OCI-LY7 (cell line): ENCODE measurements at regions not wholly inside any gene's neighbourhood (a gene's known extent, or its start where the extent isn't known, plus 50 kb on each side); places are given as distances from the start of the nearest gene placed in this dataset.
"Not testable (repeated sequence)": the region's sequence is repeated elsewhere in the genome, so short reads cannot be mapped to it uniquely, and the experiment has no call there.

ENCODE experiments used
- BruUV-seq: library from RNA; stranded (reverse); fragments of 400-500 nt; replicated peaks from 2 replicates; lab custom pipeline; 2021; lab: Mats Ljungman, UMichigan
- CTCF ChIA-PET: fragments of 300-600 bp; sonication (Branson Sonifier 250); formaldehyde crosslinking; loops from one replicate; lab custom pipeline; 2022; ENCODE audit warnings: antibody characterized with exemption; ENCODE audit not compliant: unreplicated experiment; lab: Charles Lee
- POLR2A ChIA-PET: fragments of 300-600 bp; sonication (Branson Sonifier 250); formaldehyde crosslinking; loops from one replicate; lab custom pipeline; 2022; ENCODE audit warnings: antibody characterized with exemption; lab: Charles Lee
- DNase-seq: peaks from one replicate; pipeline ENCODE4 v3.0.0-alpha.2; 2015; ENCODE audit warnings: low spot score
- H2AFZ ChIP-seq: fragments of 200-600 bp; sonication (generic), shearing (Covaris generic); 2 replicates; pipeline ENCODE4 v1.6.1; 2014; ENCODE audit warnings: mild to moderate bottlenecking, antibody characterized with exemption, low read length, moderate library complexity
- H3K27ac ChIP-seq: fragments of 200-600 bp; sonication (generic); 2 replicates; pipeline ENCODE4 v1.5.1; 2014; ENCODE audit warnings: mixed run types, low read depth, mild to moderate bottlenecking, moderate library complexity, low read length, inconsistent platforms; ENCODE audit not compliant: poor library complexity, severe bottlenecking
- H3K36me3 ChIP-seq: fragments of 200-600 bp; sonication (generic); 2 replicates; pipeline ENCODE4 v1.6.1; 2014; ENCODE audit warnings: mild to moderate bottlenecking, antibody characterized with exemption, low read length, moderate library complexity, mixed read lengths; ENCODE audit not compliant: insufficient read depth
- H3K4me1 ChIP-seq: fragments of 200-600 bp; sonication (generic); 2 replicates; pipeline ENCODE4 v1.5.1; 2014; ENCODE audit warnings: mild to moderate bottlenecking, low read length; ENCODE audit not compliant: insufficient read depth, poor library complexity, severe bottlenecking
- H3K4me2 ChIP-seq: fragments of 200-600 bp; sonication (generic); 2 replicates; pipeline ENCODE4 v1.6.1; 2014; ENCODE audit warnings: mild to moderate bottlenecking, low read length
- H3K4me3 ChIP-seq: fragments of 200-600 bp; sonication (generic); 2 replicates; pipeline ENCODE4 v1.5.1; 2014; ENCODE audit warnings: mild to moderate bottlenecking, low read depth, low read length; ENCODE audit not compliant: poor library complexity, severe bottlenecking
- H3K79me2 ChIP-seq: fragments of 200-600 bp; sonication (generic); 2 replicates; pipeline ENCODE4 v1.6.1; 2016; ENCODE audit warnings: low read depth, mild to moderate bottlenecking, low read length, moderate library complexity, mixed read lengths; ENCODE audit not compliant: insufficient read depth
- H3K9me2 ChIP-seq: fragments of 200-600 bp; sonication (generic); 2 replicates; pipeline ENCODE4 v1.6.1; 2016; ENCODE audit warnings: mild to moderate bottlenecking, low read length, mixed read lengths; ENCODE audit not compliant: insufficient read depth
- H3K9me3 ChIP-seq: fragments of 200-600 bp; sonication (generic); 2 replicates; pipeline ENCODE4 v1.6.1; 2014; ENCODE audit warnings: mild to moderate bottlenecking, mixed run types, low read length, mixed read lengths
- H4K20me1 ChIP-seq: fragments of 200-600 bp; sonication (generic); 2 replicates; pipeline ENCODE4 v1.6.1; 2014; ENCODE audit warnings: mild to moderate bottlenecking, antibody characterized with exemption, low read length, moderate library complexity, mixed read lengths; ENCODE audit not compliant: insufficient read depth
- CTCF ChIP-seq: fragments of 200-600 bp; sonication (generic); conservative IDR thresholded peaks from 2 replicates; pipeline ENCODE4 v1.5.1; 2014; ENCODE audit warnings: mild to moderate bottlenecking, antibody characterized with exemption, low read length, moderate library complexity, mixed read lengths
- EZH2phosphoT487 ChIP-seq: fragments of 200-600 bp; sonication (generic); IDR thresholded peaks from 2 replicates; pipeline ENCODE4 v1.6.1; 2018; ENCODE audit warnings: low read depth, borderline replicate concordance, mild to moderate bottlenecking, mixed run types, antibody characterized with exemption, low read length, moderate library complexity, mixed read lengths
- intact Hi-C: fragments of 100-400 bp; cut with micrococcal nuclease; formaldehyde crosslinking; loops from one replicate; pipeline ENCODE4 v1.10.0; 2022; ENCODE audit not compliant: unreplicated experiment

- Histone ChIP-seq H3K36me3 (no peaks in the 10 kb centered on the region), H3K27ac (no peak overlapping the region), H2AFZ (no peak overlapping the region), H3K4me2 (no peak overlapping the region), H3K79me2 (no peaks in the 10 kb centered on the region), H3K4me3 (no peak overlapping the region), H3K4me1 (no peaks in the 10 kb centered on the region), H4K20me1 (no peaks in the 10 kb centered on the region), H3K9me3 (no peaks in the 10 kb centered on the region), H3K9me2 (no peaks in the 10 kb centered on the region)
- no TSS peak for BruUV-seq
- ChIA-PET POLR2A (no interaction called here), CTCF (no interaction called here)
- no peak for TF ChIP-seq EZH2phosphoT487
- TF ChIP-seq CTCF = no peak
- no peak for DNase-seq
- intact Hi-C loops = no loop called here
Observed at GRCh38 chr6:125647391-125647790, 102.0 kb upstream of the HEY2 start.

GRCh38 chr6:125653752-125654151 lies 95.7 kb upstream of the HEY2 start:
- POLR2A ChIA-PET, intact Hi-C loops, H3K27ac ChIP-seq, H3K79me2 ChIP-seq, H2AFZ ChIP-seq, H3K4me1 ChIP-seq, H4K20me1 ChIP-seq, H3K4me3 ChIP-seq, BruUV-seq, DNase-seq, H3K36me3 ChIP-seq, CTCF ChIA-PET, H3K9me3 ChIP-seq, H3K4me2 ChIP-seq, H3K9me2 ChIP-seq: not testable (repeated sequence)

GRCh38 chr6:125655511-125655910 lies 93.9 kb upstream of the HEY2 start:
- DNase-seq = no peak
- H3K27ac ChIP-seq = no peak overlapping the region
- POLR2A ChIA-PET = interaction anchor here (0.8 kb wide), 1 partner anchor 9 kb away, joined by 3 read pairs; no protein-coding TSS in a partner anchor

More at GRCh38 chr6:125655511-125655910, 93.9 kb upstream of the HEY2 start:
- Histone ChIP-seq H3K9me2 (no peaks in the 10 kb centered on the region), H3K4me3 (no peak overlapping the region), H3K36me3 (no peaks in the 10 kb centered on the region), H2AFZ (no peak overlapping the region), H3K4me1 (no peaks in the 10 kb centered on the region), H3K79me2 (no peaks in the 10 kb centered on the region), H3K4me2 (no peak overlapping the region), H4K20me1 (no peaks in the 10 kb centered on the region), H3K9me3 (no peaks in the 10 kb centered on the region)
- intact Hi-C loops = no loop called here
- TF ChIP-seq EZH2phosphoT487 = no peak
- no peak for TF ChIP-seq CTCF
- CTCF ChIA-PET = no interaction called here
- BruUV-seq = no TSS peak
